A673 (cell line): ENCODE measurements at regions not wholly inside any gene's neighbourhood (a gene's known extent, or its start where the extent isn't known, plus 50 kb on each side); places are given as distances from the start of the nearest gene placed in this dataset.
A peak's percentile ranks its signal among the peaks of the same experiment; 100 is the strongest.

Experiments
- BruUV-seq: library from RNA; stranded (reverse); fragments of 400-500 nt; replicated peaks from 2 replicates; lab custom pipeline; 2021; lab: Mats Ljungman, UMichigan
- CTCF ChIA-PET: fragments of 300-600 bp; sonication (Branson Sonifier 250); formaldehyde crosslinking; loops from one replicate; lab custom pipeline; 2022; ENCODE audit warnings: antibody characterized with exemption; lab: Charles Lee
- POLR2A ChIA-PET: fragments of 300-600 bp; sonication (Branson Sonifier 250); formaldehyde crosslinking; loops from one replicate; lab custom pipeline; 2022; ENCODE audit warnings: antibody characterized with exemption; ENCODE audit not compliant: low non-redundant PET; lab: Charles Lee
- DNase-seq: peaks from one replicate; pipeline ENCODE4 v3.0.0-alpha.2; 2015; ENCODE audit warnings: low spot score
- H3K27ac ChIP-seq: fragments of 200-600 bp; sonication (generic); 2 replicates; pipeline ENCODE4 v1.5.1; 2016; ENCODE audit warnings: mixed run types, low read depth, mild to moderate bottlenecking, mixed read lengths, antibody characterized with exemption, low read length; ENCODE audit not compliant: poor library complexity, severe bottlenecking
- H3K27me3 ChIP-seq: fragments of 200-600 bp; sonication (generic); replicated peaks from 2 replicates; pipeline ENCODE4 v1.6.1; 2017; ENCODE audit warnings: mixed run types, low read depth, mild to moderate bottlenecking, mixed read lengths, antibody characterized with exemption, low read length; ENCODE audit not compliant: insufficient read depth, poor library complexity
- H3K36me3 ChIP-seq: fragments of 200-600 bp; sonication (generic); 2 replicates; pipeline ENCODE4 v1.6.1; 2016; ENCODE audit warnings: mixed run types, mild to moderate bottlenecking, mixed read lengths, antibody characterized with exemption, low read length; ENCODE audit not compliant: insufficient read depth, poor library complexity, severe bottlenecking
- H3K4me1 ChIP-seq: fragments of 200-600 bp; sonication (generic); 2 replicates; pipeline ENCODE4 v1.6.1; 2017; ENCODE audit warnings: mixed run types, mild to moderate bottlenecking, mixed read lengths, antibody characterized with exemption, low read length; ENCODE audit not compliant: insufficient read depth, poor library complexity, severe bottlenecking
- H3K4me3 ChIP-seq: fragments of 200-600 bp; sonication (generic); 2 replicates; pipeline ENCODE4 v1.5.1; 2016; ENCODE audit warnings: low read depth, mixed run types, mild to moderate bottlenecking, mixed read lengths, low read length; ENCODE audit not compliant: poor library complexity, severe bottlenecking
- H3K9me3 ChIP-seq: fragments of 200-600 bp; sonication (generic); 2 replicates; pipeline ENCODE4 v1.6.1; 2016; ENCODE audit warnings: mixed run types, low read depth, mild to moderate bottlenecking, mixed read lengths, antibody characterized with exemption, low read length; ENCODE audit not compliant: poor library complexity, severe bottlenecking
- EZH2 ChIP-seq: fragments of 200-600 bp; sonication (generic); IDR thresholded peaks from 2 replicates; pipeline ENCODE4 v1.6.1; 2017; ENCODE audit warnings: borderline replicate concordance, low read depth, mild to moderate bottlenecking, mixed read lengths, antibody characterized with exemption, low read length; ENCODE audit not compliant: poor library complexity, severe bottlenecking
- intact Hi-C: fragments of 100-400 bp; cut with micrococcal nuclease; formaldehyde crosslinking; loops from one replicate; pipeline ENCODE4 v1.10.0; 2022; ENCODE audit not compliant: unreplicated experiment
- TF ChIP-seq, protein P1 (sequence below): fragments of 300-800, 200-600 bp; sonication (generic); conservative IDR thresholded peaks from 2 replicates; pipeline ENCODE4 v1.5.1; 2017; ENCODE audit warnings: low read depth, mild to moderate bottlenecking, antibody characterized with exemption, low read length, moderate library complexity, mixed read lengths

DNA sequence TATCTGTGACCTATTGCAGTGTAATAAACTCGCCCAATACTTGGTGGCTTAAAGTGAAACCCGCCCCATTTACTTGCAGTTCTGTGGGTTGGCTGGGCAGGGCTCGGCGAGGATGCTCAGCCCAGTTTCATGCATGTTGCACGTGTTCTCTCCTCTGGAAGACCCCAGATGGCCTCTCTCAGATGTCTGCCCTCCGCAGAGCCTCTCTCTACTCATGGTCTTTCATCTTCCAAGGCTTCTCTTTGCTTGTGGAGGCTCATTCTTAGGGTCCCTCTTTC, 251.4 kb downstream of the SOD2 start:
- H3K4me1 ChIP-seq = no peaks in the 10 kb centered on the region
- TF ChIP-seq, protein P1, sequence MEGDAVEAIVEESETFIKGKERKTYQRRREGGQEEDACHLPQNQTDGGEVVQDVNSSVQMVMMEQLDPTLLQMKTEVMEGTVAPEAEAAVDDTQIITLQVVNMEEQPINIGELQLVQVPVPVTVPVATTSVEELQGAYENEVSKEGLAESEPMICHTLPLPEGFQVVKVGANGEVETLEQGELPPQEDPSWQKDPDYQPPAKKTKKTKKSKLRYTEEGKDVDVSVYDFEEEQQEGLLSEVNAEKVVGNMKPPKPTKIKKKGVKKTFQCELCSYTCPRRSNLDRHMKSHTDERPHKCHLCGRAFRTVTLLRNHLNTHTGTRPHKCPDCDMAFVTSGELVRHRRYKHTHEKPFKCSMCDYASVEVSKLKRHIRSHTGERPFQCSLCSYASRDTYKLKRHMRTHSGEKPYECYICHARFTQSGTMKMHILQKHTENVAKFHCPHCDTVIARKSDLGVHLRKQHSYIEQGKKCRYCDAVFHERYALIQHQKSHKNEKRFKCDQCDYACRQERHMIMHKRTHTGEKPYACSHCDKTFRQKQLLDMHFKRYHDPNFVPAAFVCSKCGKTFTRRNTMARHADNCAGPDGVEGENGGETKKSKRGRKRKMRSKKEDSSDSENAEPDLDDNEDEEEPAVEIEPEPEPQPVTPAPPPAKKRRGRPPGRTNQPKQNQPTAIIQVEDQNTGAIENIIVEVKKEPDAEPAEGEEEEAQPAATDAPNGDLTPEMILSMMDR = no peak
- TF ChIP-seq EZH2 = no peak
- no peaks in the 10 kb centered on the region for H3K36me3 ChIP-seq
- no peak overlapping the region for H3K4me3 ChIP-seq
- CTCF ChIA-PET = no interaction called here
- POLR2A ChIA-PET = no interaction called here
- intact Hi-C loops = no loop called here
- H3K27ac ChIP-seq = no peak overlapping the region
- no peaks in the 10 kb centered on the region for H3K9me3 ChIP-seq
- DNase-seq = no peak
- no TSS peak for BruUV-seq
- H3K27me3 ChIP-seq = no peaks in the 10 kb centered on the region

DNA sequence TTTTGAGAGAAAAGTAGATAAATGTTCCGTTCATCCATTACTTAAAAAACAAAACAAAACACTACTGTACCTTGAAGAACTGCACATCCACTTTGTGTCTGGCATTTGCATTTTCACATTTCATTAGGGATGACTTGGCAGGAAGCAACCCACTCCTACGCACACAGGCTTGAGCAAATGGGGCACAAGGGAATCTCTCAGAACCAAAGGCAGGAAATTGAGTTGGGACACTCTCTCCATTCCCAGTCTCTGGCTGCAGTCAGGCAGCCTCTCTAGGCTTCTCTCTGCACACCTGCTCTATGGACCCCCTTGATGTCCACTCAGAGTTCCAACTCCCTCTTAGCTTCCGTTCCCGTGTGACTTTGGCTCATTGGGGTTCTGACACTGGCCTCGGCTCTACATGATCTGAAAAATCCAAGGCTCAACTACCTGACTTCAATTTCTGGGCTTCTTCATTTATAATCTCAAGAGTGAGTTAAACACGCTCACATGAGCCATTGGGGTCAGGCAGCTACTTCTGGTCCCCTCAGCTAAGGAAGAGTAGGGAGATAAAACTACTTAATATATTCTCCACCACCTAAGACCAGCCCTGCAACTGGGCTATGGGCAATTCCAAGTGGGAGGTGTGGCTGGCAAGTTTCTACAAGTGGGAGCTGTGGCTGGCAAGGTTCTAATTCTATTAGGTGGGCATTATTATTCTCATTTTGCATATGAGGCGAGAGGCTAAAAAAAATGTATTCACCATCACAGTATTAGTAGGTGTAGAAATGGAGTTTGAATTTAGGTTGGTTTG, 251.9 kb downstream of the SOD2 start:
- no peaks in the 10 kb centered on the region for H3K9me3 ChIP-seq
- POLR2A ChIA-PET = no interaction called here
- BruUV-seq = no TSS peak
- H3K4me1 ChIP-seq = no peaks in the 10 kb centered on the region
- no peaks in the 10 kb centered on the region for H3K27me3 ChIP-seq
- peak; percentile 62 for DNase-seq
- intact Hi-C loops = no loop called here
- H3K4me3 ChIP-seq = no peak overlapping the region
- TF ChIP-seq, protein P1 = no peak
- TF ChIP-seq EZH2 = no peak
- H3K36me3 ChIP-seq = no peaks in the 10 kb centered on the region
- CTCF ChIA-PET = no interaction called here
- no peak overlapping the region for H3K27ac ChIP-seq

DNA sequence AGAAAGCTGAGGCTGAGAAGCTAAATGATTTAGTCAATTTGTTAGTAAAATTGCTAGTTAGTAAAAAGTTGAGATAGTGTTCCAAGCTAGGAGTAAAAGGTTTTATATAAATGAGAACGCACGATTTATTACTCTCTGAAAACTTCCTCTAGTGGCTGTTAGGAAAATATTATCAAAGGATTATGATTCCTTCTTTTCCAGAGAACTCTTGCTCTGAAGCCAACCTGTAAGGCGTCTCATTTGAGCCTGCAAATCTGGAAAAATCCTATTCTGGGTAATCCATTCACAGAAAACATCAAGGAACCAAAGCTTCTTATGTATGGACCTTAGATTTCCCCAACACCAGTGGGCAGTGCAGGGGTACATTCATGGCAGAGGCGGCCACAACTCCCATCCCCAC, 252.7 kb downstream of the SOD2 start:
- no TSS peak for BruUV-seq

More for the DNA sequence above, 252.7 kb downstream of the SOD2 start:
- H3K36me3 ChIP-seq = no peaks in the 10 kb centered on the region
- no peak overlapping the region for H3K4me3 ChIP-seq
- no peak for DNase-seq
- ChIA-PET POLR2A (no interaction called here), CTCF (no interaction called here)
- H3K27me3 ChIP-seq = no peaks in the 10 kb centered on the region
- H3K9me3 ChIP-seq = no peaks in the 10 kb centered on the region
- intact Hi-C loops = no loop called here
- H3K4me1 ChIP-seq = no peaks in the 10 kb centered on the region
- TF ChIP-seq, protein P1 = no peak
- TF ChIP-seq EZH2 = no peak
- H3K27ac ChIP-seq = no peak overlapping the region
